ENCODE measurements at regions not wholly inside any gene's neighbourhood (a gene's known extent, or its start where the extent isn't known, plus 50 kb on each side); places are given as distances from the start of the nearest gene placed in this dataset.

DNA sequence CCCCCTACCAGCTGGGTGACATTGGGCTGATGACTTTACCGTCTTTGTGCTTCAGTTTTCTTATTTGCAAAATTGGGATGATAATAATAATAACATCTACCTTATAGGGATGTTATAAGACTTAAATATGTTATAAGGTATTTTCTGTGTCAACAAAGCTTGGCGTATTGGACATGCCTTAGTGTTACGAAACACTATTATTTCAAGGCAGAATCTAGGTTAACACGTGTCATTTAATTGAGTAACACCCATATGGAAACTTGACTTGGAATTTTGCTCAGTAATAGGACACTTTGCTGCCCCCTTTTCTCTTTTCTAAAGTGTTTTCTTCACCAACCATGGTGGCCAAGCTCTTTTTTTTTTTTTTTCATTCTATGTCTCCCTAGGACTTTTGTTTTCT is 294.2 kb upstream of the SALL1 start:
- DNase-seq: no peak

- no peak for DNase-seq
Observed at GRCh38 chr16:51443934-51444333, 292.9 kb upstream of the SALL1 start.

- no peak for DNase-seq
Observed at GRCh38 chr16:51442141-51442870, 291.2 kb upstream of the SALL1 start.

- DNase-seq: no peak
Observed at GRCh38 chr16:51440131-51440889, 289.2 kb upstream of the SALL1 start.

DNA sequence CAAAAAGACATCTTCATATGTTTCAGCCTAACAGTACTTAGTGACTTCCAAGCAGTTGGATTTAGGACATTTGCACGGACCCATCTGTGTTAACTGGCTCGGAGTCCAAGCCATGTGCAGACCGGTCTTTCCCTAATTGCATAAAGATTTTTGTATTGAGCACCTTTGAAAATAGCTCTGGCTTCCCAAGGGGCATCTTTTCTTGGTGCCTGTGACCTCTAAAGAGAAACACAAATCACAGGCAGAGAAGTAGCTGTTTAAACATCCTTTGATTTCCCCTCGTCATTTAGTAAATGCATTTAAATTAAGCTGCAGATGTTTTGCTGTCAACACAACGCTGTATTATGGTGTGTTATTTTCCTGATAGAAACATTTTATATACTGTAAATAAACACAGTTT is 288.2 kb upstream of the SALL1 start:
- DNase-seq: no peak

DNA sequence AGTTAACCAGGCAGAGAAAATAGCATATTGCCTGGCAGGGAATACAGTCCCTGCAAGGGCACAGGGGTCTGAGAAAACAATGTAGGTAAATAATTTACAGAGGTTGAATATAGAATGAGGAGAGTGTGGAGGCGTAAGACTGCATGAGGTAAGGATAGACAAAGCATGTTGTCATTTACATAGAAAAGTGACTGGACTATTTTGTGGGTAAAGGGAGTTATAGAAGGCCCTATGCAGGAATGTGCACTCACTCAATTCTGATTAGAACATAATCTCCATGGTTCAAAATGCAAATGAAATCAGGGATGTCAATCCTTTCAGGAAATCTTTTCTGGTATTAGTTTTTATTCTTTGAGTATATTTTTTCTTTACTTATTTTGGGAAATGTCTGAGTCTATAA is 285.7 kb upstream of the SALL1 start:
- no peak for DNase-seq

- DNase-seq: no peak
Observed at GRCh38 chr16:51434567-51435198, 283.6 kb upstream of the SALL1 start.

DNA sequence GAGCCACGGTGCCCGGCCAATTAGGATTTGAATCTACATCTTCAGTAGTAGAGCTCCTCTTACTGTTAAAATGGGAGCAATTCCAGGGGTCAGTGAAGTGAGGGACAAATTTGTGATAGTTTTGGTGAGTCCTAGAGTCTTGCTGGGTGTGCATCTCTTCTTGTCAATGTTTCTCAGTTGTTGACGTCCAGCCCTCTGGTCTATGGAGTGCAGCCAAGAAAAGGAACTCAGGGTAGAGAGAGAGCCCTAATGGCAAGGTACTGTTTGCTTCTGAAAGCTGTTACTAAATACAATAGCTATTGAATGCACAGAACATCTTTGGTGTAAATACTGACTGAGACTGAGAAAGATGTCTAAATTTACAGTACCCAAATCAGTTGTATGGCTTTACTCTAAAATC is 282.5 kb upstream of the SALL1 start:
- no peak for DNase-seq

DNA sequence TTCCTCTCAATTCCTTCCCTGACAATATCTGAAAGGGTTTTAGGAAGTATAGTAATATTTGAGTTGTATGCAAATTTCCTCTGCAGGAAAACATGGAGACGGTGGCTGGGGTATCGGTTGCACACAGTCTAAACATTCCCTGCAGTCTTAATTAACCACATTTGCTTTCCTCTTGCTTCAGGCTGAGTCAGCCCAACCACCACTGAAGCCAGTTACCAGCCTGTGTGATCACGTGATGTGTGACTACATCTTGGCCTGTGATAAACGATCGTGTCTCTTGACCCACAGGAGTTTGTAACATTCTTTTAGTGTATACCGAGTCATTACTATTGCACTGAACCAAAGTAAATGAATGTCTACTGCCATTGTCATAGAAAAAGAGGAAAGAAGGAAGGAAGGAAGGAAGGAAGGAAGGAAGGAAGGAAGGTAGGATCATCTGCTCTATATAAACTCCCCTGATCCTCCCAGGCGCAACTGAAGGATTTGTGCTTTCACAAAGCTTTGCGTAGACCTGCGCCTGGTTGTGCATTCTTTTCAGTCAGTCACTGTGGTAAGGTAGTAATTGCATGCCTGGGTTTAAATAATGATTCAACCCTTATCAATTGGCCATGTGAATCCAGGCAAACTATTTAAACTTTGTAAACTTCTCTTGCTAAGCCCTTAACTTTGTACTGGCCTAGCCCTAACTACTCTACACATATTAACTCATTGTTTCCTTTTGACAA is 280.6 kb upstream of the SALL1 start:
- DNase-seq: no peak

DNA sequence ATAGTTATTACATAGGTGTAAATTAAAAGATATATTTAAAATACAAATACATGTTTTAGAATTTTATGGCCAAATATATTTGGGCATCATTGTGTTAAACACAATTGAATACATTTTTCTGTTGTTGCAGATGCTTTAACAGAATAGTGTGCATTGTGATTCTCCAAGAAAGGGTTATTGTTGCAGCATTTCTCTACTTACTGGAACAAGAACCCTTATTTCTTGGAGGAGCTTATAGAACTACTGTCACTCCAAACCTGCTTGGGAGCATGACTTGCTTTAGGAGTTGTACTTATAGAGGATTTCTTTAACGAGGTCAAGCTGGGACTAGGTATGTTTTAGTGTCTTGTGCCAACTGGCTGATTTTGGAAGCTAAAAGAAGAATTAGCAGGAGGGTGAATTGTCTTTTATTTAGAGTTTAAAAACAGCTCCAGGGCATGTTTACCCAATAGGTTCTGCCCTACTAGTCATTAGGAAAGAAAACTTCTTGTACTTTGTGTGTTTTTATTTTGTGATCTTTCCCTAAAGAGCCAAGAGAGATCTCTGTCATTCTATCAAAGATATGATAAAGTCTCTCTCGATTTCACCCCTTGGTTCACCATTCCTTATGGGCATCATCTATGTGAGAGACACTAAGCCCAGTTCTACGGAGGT is 279.8 kb upstream of the SALL1 start:
- DNase-seq: no peak

DNA sequence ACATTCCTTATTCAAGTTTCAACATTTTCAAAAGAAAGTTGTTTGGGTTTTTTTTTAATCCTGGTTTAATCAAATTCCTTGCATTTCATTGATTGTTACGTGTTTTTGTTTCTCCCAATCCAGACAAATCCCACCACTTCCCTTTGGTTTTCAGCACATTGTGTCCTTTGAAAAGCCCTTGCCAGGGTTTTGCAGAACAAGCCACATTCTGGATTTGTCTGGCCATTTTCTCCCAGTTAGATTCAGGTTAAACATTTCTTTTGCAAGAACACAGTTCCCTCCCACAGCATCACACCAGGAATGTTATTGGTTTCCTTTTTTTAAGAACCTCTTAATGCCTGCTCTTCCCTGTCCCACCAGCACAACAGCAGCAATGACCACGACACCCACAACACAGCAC is 278.0 kb upstream of the SALL1 start:
- DNase-seq: no peak

GRCh38 chr16:51427085-51427484 is 276.0 kb upstream of the SALL1 start:
- no peak for DNase-seq

DNA sequence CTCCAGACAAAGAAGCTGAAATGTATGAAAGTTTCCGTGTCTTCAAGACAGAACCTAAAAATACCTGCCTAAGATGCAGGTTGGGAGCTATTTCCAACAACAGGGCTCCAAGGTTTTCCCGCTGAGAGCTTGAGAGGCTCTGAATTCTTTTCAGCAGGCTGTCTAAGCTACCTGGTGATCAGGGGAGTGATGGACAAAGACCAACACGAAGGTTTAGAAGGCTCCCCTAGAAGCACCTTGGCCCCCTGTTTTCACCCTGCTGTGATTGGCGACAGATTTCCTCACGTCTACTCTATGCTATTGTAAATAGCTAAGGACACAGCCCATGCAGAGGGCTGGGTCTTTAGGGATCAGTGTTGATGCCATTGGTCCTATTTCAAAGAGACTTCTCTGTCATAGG is 275.2 kb upstream of the SALL1 start:
- no peak for DNase-seq

DNA sequence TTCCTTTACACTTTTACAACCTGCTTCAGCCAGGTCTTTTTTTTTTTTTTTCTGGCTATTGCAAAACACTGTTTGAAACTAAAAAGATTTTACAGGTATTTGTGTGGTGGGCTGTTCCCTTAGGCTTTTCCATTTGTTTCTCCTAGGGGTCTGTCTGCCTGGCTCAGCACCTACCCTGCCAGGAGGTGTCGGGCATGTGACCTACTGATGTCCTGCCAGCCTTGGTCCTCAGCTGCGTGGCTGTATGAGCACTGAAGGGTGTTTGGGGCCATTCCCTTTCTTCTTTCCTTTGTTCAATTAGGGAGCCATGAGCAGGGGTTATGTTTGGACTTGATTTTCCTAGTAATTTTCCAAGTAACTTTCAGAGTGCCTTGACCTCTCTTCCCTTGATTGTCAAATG is 269.2 kb upstream of the SALL1 start:
- DNase-seq: no peak

DNA sequence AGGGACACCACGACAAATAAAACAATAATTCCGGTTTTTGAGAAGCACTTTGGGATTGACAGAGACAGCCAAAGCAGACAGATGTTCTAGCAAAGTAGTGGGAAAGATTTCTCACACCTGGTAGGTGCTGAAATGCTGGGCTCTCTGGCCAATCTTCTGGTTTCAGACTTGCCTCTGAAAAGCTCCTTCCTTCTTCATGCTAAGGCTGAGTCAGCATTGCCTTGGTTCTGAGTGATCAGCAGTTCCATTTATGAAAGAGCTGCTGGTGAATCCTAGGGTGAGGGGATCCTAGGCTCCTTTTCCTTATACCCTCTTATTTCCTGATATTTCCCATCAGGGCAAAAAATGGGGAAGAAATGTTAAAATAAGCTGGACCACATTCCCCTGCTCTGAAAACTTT is 268.7 kb upstream of the SALL1 start:
- DNase-seq: no peak

DNA sequence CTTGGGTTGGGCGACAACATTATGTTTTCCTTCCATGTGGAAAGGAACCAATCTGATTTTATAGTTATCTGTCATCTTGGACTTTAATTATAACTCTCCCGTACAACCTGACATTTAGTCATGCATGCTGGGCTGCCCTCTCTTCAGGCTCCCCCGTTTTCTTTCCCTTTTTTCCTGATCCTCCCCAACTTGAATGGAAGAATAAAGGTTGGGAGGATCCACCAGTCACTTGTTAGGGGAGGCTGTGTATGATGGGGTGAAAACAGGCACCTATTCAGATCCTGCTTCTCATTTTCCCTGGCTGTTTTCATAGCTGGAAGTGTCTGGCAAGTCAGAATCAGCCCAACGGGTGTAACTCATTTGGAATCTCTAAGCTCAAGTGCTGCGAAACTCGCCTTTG is 267.2 kb upstream of the SALL1 start:
- DNase-seq: no peak

DNA sequence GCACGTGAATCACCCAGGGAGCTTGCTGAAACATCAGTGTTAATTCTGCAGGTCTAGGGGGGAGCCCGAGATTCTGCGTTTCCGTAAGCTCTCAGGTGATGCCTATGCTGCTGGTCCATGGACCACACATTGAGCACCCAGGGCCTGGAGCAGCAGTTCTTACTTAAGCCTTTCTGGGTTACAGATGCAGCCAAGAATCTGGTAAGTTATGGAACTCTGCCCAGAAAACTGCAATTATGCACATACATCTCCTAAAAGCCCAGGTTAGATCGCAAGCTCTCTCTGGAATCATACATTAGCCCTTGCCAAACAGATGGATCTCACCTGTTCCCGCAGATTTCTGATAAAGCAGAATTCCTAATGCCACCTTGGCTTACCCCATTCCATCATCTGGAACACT is 265.9 kb upstream of the SALL1 start:
- no peak for DNase-seq

DNA sequence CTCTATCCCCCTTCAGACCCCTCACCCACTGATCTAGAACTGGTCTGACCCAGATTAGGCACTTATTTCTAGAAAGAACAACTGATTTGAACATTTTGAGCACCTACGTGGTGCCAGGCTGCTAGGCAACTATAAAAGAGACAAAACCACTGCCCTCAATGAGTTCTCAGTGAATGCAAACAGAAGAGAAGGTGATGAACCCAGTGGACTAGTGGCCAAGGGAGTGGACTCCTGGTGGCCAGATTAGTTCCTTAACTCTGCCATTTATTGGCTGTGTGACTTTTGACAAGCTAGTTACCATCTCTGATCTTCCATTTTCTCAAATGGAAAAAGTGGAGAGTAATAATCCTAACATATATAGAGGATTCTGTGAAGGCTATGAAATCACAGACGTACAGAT is 259.1 kb upstream of the SALL1 start:
- DNase-seq: no peak

DNA sequence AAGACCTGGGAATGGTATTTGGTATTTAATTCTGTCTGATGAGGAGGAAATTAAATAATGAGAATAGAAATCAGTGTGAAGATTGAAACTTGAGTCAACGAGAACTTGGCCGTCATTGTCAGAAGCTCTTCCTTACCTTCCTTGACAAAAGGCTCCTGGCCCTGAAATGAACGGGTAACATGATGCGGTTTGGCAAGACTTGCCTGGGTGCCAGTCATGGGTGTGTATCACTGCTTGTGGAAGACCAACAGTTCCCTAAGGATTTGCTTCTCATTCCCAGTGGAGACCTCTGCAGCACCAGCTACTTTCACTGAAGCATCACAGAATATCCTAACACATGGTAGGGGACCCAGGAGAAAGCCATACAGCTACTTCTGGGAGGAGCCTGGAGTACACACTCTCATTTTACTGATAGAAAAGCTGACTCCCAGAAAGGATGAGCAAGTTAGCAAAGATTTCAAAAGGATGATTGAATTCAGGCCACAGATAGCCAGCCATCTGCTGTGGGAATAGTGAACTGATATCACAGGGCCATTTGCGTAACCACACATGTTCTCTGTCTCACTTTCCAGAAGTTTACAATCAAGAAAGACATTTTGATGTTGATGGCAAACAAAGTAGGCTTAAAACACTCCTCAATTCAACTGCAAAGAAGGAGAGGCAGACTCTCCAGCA is 258.1 kb upstream of the SALL1 start:
- no peak for DNase-seq

GRCh38 chr16:51408357-51408756 is 257.3 kb upstream of the SALL1 start:
- DNase-seq: no peak

DNA sequence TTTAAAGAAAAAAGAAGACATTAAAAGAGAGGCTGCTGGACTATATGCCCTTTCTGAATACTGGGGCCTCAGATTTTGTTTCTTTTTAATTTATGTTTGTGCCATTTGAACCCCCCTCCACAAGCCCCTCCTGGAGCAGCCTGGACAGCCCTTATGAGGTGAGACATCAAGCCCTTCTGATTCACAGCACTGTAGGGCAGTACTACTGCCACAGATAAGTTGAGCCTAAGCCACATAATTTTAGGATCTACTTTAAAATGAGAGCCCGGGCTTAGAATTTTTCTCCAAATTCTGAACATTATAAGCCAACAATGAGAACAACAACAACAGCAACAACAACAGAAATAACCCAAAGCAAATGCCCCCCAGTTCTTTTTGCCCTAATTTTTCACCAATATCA is 256.9 kb upstream of the SALL1 start:
- DNase-seq: no peak

DNA sequence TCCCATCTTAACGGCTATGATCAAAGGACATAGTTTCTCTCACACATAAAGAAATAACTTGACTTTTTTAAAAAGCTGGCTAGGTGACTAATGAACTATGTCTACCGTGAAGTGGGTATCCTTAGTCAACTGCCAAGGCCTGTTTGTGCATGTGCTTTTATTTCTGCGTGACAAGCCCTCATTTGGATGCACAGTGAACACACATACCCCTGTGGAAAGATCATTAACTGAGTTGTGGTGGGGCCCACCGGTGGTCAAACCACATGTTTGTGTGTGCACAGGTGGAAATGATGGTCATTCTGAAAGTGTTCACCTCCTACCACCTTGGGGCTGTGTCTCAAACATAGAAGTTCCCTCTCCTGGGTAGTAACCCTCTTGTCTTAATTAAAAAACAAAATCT is 256.1 kb upstream of the SALL1 start:
- DNase-seq: no peak

DNA sequence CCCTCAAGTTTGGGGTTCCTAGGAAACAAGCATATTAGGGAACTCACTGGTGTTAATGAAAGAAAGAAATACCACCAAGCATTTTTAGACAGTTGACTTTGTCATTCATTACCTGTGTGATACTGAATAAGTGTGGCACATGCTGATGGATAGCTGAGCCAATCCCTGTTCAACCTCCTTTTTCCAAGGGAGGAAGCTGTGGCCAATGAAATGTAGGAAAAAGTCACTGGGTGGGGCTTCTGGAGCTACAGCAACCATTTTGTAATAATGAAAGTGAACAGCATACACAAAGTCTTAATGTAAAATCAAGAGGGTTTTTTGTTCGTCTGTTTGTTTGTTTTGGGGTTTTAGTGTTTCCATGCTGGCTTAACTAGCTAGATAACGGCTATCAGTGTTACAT is 254.3 kb upstream of the SALL1 start:
- DNase-seq: no peak

All from stimulated activated CD4-positive, alpha-beta T cell treated with anti-CD3 and anti-CD28 coated beads, Interleukin-12 subunit alpha, Interleukin-12 subunit beta, amount 100 ng/mL, for 4 hours (primary cell).